ENCODE measurements at regions not wholly inside any gene's neighbourhood (a gene's known extent, or its start where the extent isn't known, plus 50 kb on each side); places are given as distances from the start of the nearest gene placed in this dataset.

DNA sequence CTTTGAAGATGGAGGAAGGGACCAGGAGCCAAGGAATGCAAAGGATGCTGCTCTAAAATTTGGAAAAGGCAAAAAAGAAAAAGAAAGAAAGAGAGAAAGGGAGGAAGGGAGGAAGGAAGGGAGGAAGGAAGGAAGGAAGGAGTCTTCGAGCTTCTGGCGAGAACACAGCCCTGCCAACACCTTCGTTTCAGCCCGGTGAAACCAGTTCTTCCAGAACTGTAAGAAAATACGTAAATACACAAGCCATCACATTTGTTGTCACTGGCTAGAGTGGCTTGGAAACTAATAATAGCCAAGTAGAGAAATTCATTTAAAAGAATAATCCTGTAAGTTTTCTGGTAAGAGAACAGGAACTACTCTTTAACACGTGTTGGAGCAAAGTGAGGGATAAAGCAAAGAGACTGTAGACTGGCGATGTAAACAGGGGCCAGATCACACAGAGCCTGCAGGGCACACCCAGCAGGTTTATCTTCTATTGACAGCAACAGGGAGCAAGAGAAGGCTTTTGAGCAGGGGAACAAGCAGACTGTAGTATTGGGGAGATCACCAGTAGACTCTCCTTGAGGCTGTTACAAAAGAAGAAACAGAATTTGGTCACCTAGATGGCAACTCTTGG lies 188.7 kb upstream of the MPHOSPH6 start:
- Histone ChIP-seq H3K4me3 (no peak overlapping the region), H3K4me2 (peak overlapping the region in 2 of 11 experiments; percentile 3 to 6; a peak in 1 of 22 replicates), H3K27me3 (no peaks in the 10 kb centered on the region), H3K9me3 (replicated peaks in 1 of 11) (peaks cover 0 to 8% (median 0%) of the 10 kb centered on the region in 11 experiments; a peak in 3 of 22 replicates), H3K9ac (no peak overlapping the region), H3K27ac (no peak overlapping the region), H4K20me1 (no peaks in the 10 kb centered on the region), H3K36me3 (no peaks in the 10 kb centered on the region), H3K4me1 (peaks cover 0 to 5% (median 0%) of the 10 kb centered on the region in 10 experiments; a peak in 2 of 20 replicates)
- no peak for TF ChIP-seq Cebpa-rat (IDR thresholded peaks at IDR 0.05)

DNA sequence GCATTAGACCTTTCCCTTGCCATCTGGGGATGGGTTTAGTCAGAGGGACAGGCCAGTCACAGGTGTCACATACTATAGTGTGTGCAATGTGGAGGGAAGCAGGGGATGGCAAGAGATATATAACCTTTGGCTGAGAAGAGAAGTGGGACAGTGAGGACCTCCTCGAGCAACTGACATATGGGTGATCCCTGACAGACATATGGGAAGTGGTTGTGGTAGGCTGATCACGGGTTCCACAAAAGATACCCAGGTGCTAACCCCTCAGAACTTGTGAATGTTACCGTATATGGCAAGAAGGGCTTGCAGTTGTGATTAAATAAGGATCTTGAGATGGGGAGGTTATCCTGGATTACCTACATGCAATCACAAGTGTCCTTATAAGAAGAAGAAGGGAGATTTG lies 188.1 kb upstream of the MPHOSPH6 start:
- H3K4me2 ChIP-seq: peak overlapping the region in 1 of 11 experiments; percentile 6; a peak in 1 of 22 replicates
- H3K9me3 ChIP-seq (replicated peaks in 1 of 11): peaks cover 0 to 8% (median 0%) of the 10 kb centered on the region in 11 experiments; a peak in 3 of 22 replicates
- H3K9ac ChIP-seq: no peak overlapping the region
- no peaks in the 10 kb centered on the region for H3K27me3 ChIP-seq
- H3K4me3 ChIP-seq: no peak overlapping the region
- H3K4me1 ChIP-seq: peaks cover 0 to 5% (median 0%) of the 10 kb centered on the region in 10 experiments; a peak in 2 of 20 replicates
- H4K20me1 ChIP-seq: no peaks in the 10 kb centered on the region
- no peak overlapping the region for H3K27ac ChIP-seq
- no peaks in the 10 kb centered on the region for H3K36me3 ChIP-seq
- TF ChIP-seq Cebpa-rat (IDR thresholded peaks at IDR 0.05): no peak

DNA sequence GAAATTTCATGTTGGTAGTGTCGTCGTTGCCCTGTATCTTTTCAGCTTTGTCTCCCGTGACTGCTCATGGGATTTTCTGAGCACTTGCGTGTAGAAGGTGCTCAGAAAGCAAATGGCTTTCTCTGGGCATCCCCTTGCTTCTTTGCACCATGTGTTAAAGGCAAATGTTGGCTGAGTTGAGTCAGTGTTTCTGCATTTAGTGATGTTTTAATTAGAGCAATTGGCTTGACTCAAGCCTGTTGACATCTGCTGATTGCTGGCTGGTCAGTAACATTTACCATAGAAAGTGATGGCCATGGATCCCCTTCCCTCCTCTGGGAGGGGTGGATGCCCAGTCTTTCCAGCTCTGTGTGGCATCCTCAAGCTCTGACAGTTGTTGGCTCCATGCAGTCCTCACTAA lies 187.2 kb upstream of the MPHOSPH6 start:
- Histone ChIP-seq H3K9me3 (replicated peaks in 1 of 11) (peaks cover 0 to 8% (median 0%) of the 10 kb centered on the region in 11 experiments; a peak in 3 of 22 replicates), H3K36me3 (no peaks in the 10 kb centered on the region)
- TF ChIP-seq Cebpa-rat (IDR thresholded peaks at IDR 0.05): no peak

GRCh38 chr16:82350560-82350959 lies 180.5 kb upstream of the MPHOSPH6 start:
- Histone ChIP-seq H3K4me1 (peaks cover 0 to 7% (median 5%) of the 10 kb centered on the region in 10 experiments; a peak in 8 of 20 replicates), H3K27me3 (no peaks in the 10 kb centered on the region), H3K9me3 (replicated peaks in 1 of 11) (peaks cover 0 to 4% (median 0%) of the 10 kb centered on the region in 11 experiments; a peak in 3 of 22 replicates), H3K9ac (no peak overlapping the region), H3K4me3 (no peak overlapping the region), H3K36me3 (no peaks in the 10 kb centered on the region), H3K4me2 (no peak overlapping the region), H4K20me1 (no peaks in the 10 kb centered on the region), H3K27ac (no peak overlapping the region)
- TF ChIP-seq Cebpa-rat (IDR thresholded peaks at IDR 0.05): no peak

More for the DNA sequence above, 187.2 kb upstream of the MPHOSPH6 start:
- H3K27me3 ChIP-seq: no peaks in the 10 kb centered on the region
- H3K4me1 ChIP-seq: no peaks in the 10 kb centered on the region
- no peaks in the 10 kb centered on the region for H4K20me1 ChIP-seq
- no peak overlapping the region for H3K4me3 ChIP-seq
- no peak overlapping the region for H3K27ac ChIP-seq
- no peak overlapping the region for H3K9ac ChIP-seq
- no peak overlapping the region for H3K4me2 ChIP-seq

- Histone ChIP-seq H4K20me1 (no peaks in the 10 kb centered on the region), H3K9me3 (replicated peaks in 1 of 11) (no peaks in the 10 kb centered on the region; a peak in 1 of 22 replicates), H3K36me3 (no peaks in the 10 kb centered on the region), H3K27ac (no peak overlapping the region), H3K9ac (no peak overlapping the region), H3K27me3 (no peaks in the 10 kb centered on the region), H3K4me1 (peaks cover 0 to 7% (median 5%) of the 10 kb centered on the region in 10 experiments; a peak in 8 of 20 replicates), H3K4me3 (no peak overlapping the region), H3K4me2 (no peak overlapping the region)
- TF ChIP-seq Cebpa-rat (IDR thresholded peaks at IDR 0.05): no peak
Measured at GRCh38 chr16:82345318-82345717, 175.3 kb upstream of the MPHOSPH6 start.

DNA sequence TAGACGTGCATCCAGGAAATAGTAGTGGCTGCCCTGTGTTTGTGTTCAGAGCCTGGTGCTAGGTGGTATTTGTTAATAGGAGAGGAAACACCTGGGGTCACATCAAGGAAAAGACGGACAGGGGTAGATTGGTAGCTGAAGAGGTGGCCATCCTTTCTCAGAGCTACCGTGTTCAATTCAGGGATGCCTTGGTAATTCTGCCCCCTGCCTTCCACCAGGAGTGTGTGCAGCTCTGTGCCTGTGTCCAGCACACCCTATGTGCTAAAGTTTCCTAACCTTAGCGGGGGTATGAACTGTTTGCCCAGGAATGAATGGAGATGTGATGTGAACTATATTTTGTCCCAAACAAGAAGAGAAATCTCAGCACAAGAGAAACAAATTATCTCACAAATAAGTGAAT lies 174.1 kb upstream of the MPHOSPH6 start:
- TF ChIP-seq Cebpa-rat (IDR thresholded peaks at IDR 0.05): no peak

GRCh38 chr16:82341146-82341669 lies 171.2 kb upstream of the MPHOSPH6 start:
- TF ChIP-seq Cebpa-rat (IDR thresholded peaks at IDR 0.05): no peak
- Histone ChIP-seq H3K27me3 (no peaks in the 10 kb centered on the region), H3K4me2 (no peak overlapping the region), H3K4me3 (no peak overlapping the region), H3K36me3 (no peaks in the 10 kb centered on the region), H3K27ac (no peak overlapping the region), H3K9ac (no peak overlapping the region), H3K9me3 (replicated peaks in 1 of 11) (no peaks in the 10 kb centered on the region; a peak in 3 of 22 replicates), H3K4me1 (no peaks in the 10 kb centered on the region), H4K20me1 (no peaks in the 10 kb centered on the region)

More for the DNA sequence above, 174.1 kb upstream of the MPHOSPH6 start:
- Histone ChIP-seq H3K9ac (no peak overlapping the region), H3K4me3 (no peak overlapping the region), H3K27ac (no peak overlapping the region), H3K9me3 (replicated peaks in 1 of 11) (no peaks in the 10 kb centered on the region; a peak in 1 of 22 replicates), H3K27me3 (no peaks in the 10 kb centered on the region), H3K4me2 (no peak overlapping the region), H3K36me3 (no peaks in the 10 kb centered on the region), H4K20me1 (no peaks in the 10 kb centered on the region), H3K4me1 (peaks cover 0 to 7% (median 5%) of the 10 kb centered on the region in 10 experiments; a peak in 8 of 20 replicates)

GRCh38 chr16:82340531-82340930 lies 170.5 kb upstream of the MPHOSPH6 start:
- Histone ChIP-seq H3K9ac (no peak overlapping the region), H3K27ac (no peak overlapping the region), H4K20me1 (no peaks in the 10 kb centered on the region), H3K4me1 (no peaks in the 10 kb centered on the region), H3K9me3 (replicated peaks in 1 of 11) (no peaks in the 10 kb centered on the region; a peak in 3 of 22 replicates), H3K36me3 (no peaks in the 10 kb centered on the region), H3K27me3 (no peaks in the 10 kb centered on the region), H3K4me3 (no peak overlapping the region), H3K4me2 (no peak overlapping the region)
- no peak for TF ChIP-seq Cebpa-rat (IDR thresholded peaks at IDR 0.05)

DNA sequence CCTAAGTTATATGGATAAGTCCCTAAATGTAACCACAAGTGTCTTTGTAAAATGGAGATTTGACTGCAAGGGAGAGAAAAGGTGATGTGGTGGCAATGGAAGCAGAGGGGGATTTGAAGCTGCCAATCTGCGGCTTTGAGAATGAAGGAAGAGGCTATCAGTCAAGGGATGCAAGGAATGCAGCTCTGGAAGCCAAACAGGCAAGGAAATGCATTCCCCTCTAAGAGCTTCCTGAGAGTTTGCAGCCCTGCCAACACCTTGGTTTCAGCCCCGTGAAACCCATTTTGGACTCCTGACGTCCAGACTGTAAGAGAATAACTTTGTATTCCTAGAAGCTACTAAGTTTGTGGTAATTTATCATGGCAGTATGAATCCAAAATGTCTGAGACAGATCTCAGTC lies 167.3 kb upstream of the MPHOSPH6 start:
- Histone ChIP-seq H3K27ac (no peak overlapping the region), H4K20me1 (no peaks in the 10 kb centered on the region), H3K4me1 (peaks cover 0 to 8% (median under 1%) of the 10 kb centered on the region in 10 experiments; a peak in 7 of 20 replicates), H3K36me3 (no peaks in the 10 kb centered on the region), H3K27me3 (no peaks in the 10 kb centered on the region), H3K4me2 (no peak overlapping the region), H3K9me3 (replicated peaks in 1 of 11) (peaks cover 0 to 3% (median 0%) of the 10 kb centered on the region in 11 experiments; a peak in 4 of 22 replicates), H3K9ac (no peak overlapping the region), H3K4me3 (no peak overlapping the region)
- TF ChIP-seq Cebpa-rat (IDR thresholded peaks at IDR 0.05): no peak
